DND-41 (cell line): ENCODE measurements at regions not wholly inside any gene's neighbourhood (a gene's known extent, or its start where the extent isn't known, plus 50 kb on each side); places are given as distances from the start of the nearest gene placed in this dataset.

Experiments used
- CTCF ChIP-seq: IDR thresholded peaks from 2 replicates; pipeline ENCODE4 v1.5.1; 2012; ENCODE audit warnings: borderline replicate concordance, low read length, moderate library complexity, mild to moderate bottlenecking; ENCODE audit not compliant: poor library complexity, severe bottlenecking; ENCODE audit errors: extremely low read depth
- EZH2 ChIP-seq: IDR thresholded peaks from 3 replicates; pipeline ENCODE4 v1.6.1; 2012; ENCODE audit warnings: borderline replicate concordance, low read depth, mild to moderate bottlenecking, moderate library complexity, low read length, inconsistent platforms; ENCODE audit not compliant: severe bottlenecking

DNA sequence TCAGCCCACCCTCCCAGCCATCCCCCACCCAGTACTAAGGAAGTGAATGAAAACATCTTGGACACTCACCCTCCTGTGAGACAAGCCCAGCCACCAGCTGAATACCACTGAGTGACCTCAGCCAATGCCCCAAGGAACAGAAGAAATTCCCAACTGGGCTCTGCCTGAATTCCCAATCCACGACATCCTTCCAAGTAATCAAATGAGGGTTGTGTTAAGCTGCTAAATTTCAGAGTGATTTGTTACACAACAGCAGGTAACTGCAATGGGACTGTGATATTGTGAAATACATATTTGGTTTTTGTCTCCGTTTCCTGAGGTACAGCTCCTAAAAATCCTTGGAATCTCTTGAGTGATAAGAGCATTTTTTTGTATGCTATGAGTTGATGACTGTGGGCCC is 578.7 kb upstream of the CDH11 start:
- TF ChIP-seq EZH2 (no peak), CTCF (no peak)
